ENCODE measurements at regions not wholly inside any gene's neighbourhood (a gene's known extent, or its start where the extent isn't known, plus 50 kb on each side); places are given as distances from the start of the nearest gene placed in this dataset.

DNA sequence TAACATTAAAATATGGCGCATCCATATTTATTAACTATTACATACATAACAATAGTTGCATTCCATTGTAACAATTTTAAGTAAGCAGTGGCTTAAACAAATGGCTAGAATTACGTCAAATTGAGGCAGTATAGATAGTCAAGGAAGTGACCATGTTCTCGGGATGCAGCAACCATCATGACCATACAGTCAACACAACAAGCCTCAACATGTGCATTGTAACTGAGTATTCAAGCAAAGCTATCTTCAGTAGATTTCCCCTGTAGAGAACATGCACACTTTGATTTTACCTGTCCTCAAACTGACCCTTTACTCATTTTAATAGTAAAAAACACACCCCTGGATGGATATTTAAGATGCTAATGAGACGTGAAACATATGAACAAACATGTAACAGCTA, 356.4 kb downstream of the HINT1 start:
- FAIRE-seq (no peak), ATAC-seq (no peak), DNase-seq (no peak)
- Histone ChIP-seq H3K36me3 (no peaks in the 10 kb centered on the region), H3K27ac (no peak overlapping the region), H3K27me3 (no peaks in the 10 kb centered on the region), H3K4me1 (no peaks in the 10 kb centered on the region), H3K4me3 (no peak overlapping the region), H3K9me3 (no peaks in the 10 kb centered on the region)
- WGBS, 2 donors, result 56 to 69% methylated on average over 4 of the region's 4 CpGs
- TF ChIP-seq, protein P1, sequence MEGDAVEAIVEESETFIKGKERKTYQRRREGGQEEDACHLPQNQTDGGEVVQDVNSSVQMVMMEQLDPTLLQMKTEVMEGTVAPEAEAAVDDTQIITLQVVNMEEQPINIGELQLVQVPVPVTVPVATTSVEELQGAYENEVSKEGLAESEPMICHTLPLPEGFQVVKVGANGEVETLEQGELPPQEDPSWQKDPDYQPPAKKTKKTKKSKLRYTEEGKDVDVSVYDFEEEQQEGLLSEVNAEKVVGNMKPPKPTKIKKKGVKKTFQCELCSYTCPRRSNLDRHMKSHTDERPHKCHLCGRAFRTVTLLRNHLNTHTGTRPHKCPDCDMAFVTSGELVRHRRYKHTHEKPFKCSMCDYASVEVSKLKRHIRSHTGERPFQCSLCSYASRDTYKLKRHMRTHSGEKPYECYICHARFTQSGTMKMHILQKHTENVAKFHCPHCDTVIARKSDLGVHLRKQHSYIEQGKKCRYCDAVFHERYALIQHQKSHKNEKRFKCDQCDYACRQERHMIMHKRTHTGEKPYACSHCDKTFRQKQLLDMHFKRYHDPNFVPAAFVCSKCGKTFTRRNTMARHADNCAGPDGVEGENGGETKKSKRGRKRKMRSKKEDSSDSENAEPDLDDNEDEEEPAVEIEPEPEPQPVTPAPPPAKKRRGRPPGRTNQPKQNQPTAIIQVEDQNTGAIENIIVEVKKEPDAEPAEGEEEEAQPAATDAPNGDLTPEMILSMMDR (IDR thresholded peaks at IDR 0.05), result no peak
- intact Hi-C loops (cut with DNase I), result no loop called here

- no peaks in the 10 kb centered on the region for H3K27me3 ChIP-seq
- H3K27ac ChIP-seq, result no peak overlapping the region
- no peak for DNase-seq
- intact Hi-C loops (cut with DNase I), result no loop called here
- H3K4me1 ChIP-seq, result no peaks in the 10 kb centered on the region
- no peak for ATAC-seq
- WGBS, 2 donors, result 20 to 26% methylated on average over 2 of the region's 2 CpGs
- H3K4me3 ChIP-seq, result no peak overlapping the region
- H3K36me3 ChIP-seq, result no peaks in the 10 kb centered on the region
- no peaks in the 10 kb centered on the region for H3K9me3 ChIP-seq
- FAIRE-seq, result no peak
- TF ChIP-seq, protein P1 (IDR thresholded peaks at IDR 0.05), result no peak
These were observed 359.4 kb downstream of the HINT1 start for GRCh38 chr5:130805648-130806047.

GRCh38 chr5:130805036-130805435, 360.0 kb downstream of the HINT1 start:
- Histone ChIP-seq H3K4me1 (no peaks in the 10 kb centered on the region), H3K9me3 (no peaks in the 10 kb centered on the region), H3K36me3 (no peaks in the 10 kb centered on the region), H3K4me3 (no peak overlapping the region), H3K27me3 (no peaks in the 10 kb centered on the region), H3K27ac (no peak overlapping the region)
- no peak for FAIRE-seq
- intact Hi-C loops (cut with DNase I), result no loop called here
- no peak for DNase-seq
- no peak for ATAC-seq
- TF ChIP-seq, protein P1 (IDR thresholded peaks at IDR 0.05), result no peak

DNA sequence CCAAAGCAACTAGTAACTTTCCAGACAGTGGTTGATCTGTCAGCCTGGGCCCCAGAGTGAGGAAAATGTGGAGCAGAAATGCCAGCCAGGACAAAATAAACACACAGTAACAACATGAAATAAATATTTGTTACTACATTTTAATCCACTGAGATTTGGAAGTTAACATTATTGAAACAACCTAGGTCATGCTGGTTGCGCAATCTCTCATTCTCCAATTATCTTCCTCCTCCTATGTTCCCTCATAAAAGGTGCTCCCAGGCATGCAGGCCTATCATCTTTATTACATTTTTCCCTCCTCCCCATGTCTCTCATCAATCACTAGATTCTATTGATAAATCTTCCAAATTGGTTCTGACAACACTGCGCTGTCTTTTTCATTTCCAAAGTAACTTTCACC, 363.1 kb downstream of the HINT1 start:
- H3K27ac ChIP-seq, result no peak overlapping the region
- 93 to 97% methylated on average over 2 of the region's 2 CpGs for WGBS, 2 donors
- no peak overlapping the region for H3K4me3 ChIP-seq
- H3K27me3 ChIP-seq, result no peaks in the 10 kb centered on the region
- ATAC-seq (no peak), DNase-seq (no peak), FAIRE-seq (no peak)
- no peaks in the 10 kb centered on the region for H3K36me3 ChIP-seq
- no peaks in the 10 kb centered on the region for H3K4me1 ChIP-seq
- TF ChIP-seq, protein P1 (IDR thresholded peaks at IDR 0.05), result no peak
- H3K9me3 ChIP-seq, result no peaks in the 10 kb centered on the region
- intact Hi-C loops (cut with DNase I), result no loop called here

- DNase-seq, result no peak
- intact Hi-C loops (cut with DNase I), result no loop called here
- Histone ChIP-seq H3K4me3 (no peak overlapping the region), H3K4me1 (no peaks in the 10 kb centered on the region), H3K27me3 (no peaks in the 10 kb centered on the region), H3K36me3 (no peaks in the 10 kb centered on the region), H3K9me3 (no peaks in the 10 kb centered on the region), H3K27ac (no peak overlapping the region)
- no peak for ATAC-seq
- TF ChIP-seq, protein P1 (IDR thresholded peaks at IDR 0.05), result no peak
- no peak for FAIRE-seq
These were observed 366.0 kb downstream of the HINT1 start for GRCh38 chr5:130799015-130799414.

All from pancreas (tissue), 10 donors.